Ramos (cell line): ENCODE measurements at regions not wholly inside any gene's neighbourhood (a gene's known extent, or its start where the extent isn't known, plus 50 kb on each side); places are given as distances from the start of the nearest gene placed in this dataset.

Experiments used
- in situ Hi-C: fragments of 300-500 bp; cut with MboI; formaldehyde crosslinking; loops from one replicate; pipeline ENCODE4 v1.14.3; 2022; ENCODE audit warnings: low sequenced_read_pairs; ENCODE audit not compliant: unreplicated experiment

GRCh38 chr2:221228214-221228769, 343.8 kb downstream of the EPHA4 start:
- in situ Hi-C loops = no loop called here

GRCh38 chr2:221229099-221229498, 343.0 kb downstream of the EPHA4 start:
- in situ Hi-C loops = no loop called here

GRCh38 chr2:221231511-221231910, 340.6 kb downstream of the EPHA4 start:
- in situ Hi-C loops = no loop called here

- in situ Hi-C loops = no loop called here
Measured at GRCh38 chr2:221235941-221236340, 336.2 kb downstream of the EPHA4 start.

GRCh38 chr2:221241072-221241471, 331.0 kb downstream of the EPHA4 start:
- in situ Hi-C loops = no loop called here

- in situ Hi-C loops = no loop called here
Measured at GRCh38 chr2:221243771-221244170, 328.3 kb downstream of the EPHA4 start.

- in situ Hi-C loops = no loop called here
Measured at GRCh38 chr2:221245045-221245444, 327.1 kb downstream of the EPHA4 start.

GRCh38 chr2:221245772-221246171, 326.3 kb downstream of the EPHA4 start:
- in situ Hi-C loops = no loop called here

- in situ Hi-C loops = no loop called here
Measured at GRCh38 chr2:221254299-221254698, 317.8 kb downstream of the EPHA4 start.

GRCh38 chr2:221255862-221256261, 316.2 kb downstream of the EPHA4 start:
- in situ Hi-C loops = no loop called here

GRCh38 chr2:221258464-221258863, 313.6 kb downstream of the EPHA4 start:
- in situ Hi-C loops = no loop called here

GRCh38 chr2:221262651-221263050, 309.5 kb downstream of the EPHA4 start:
- in situ Hi-C loops = no loop called here

GRCh38 chr2:221263573-221263972, 308.5 kb downstream of the EPHA4 start:
- in situ Hi-C loops = no loop called here

GRCh38 chr2:221264318-221264717, 307.8 kb downstream of the EPHA4 start:
- in situ Hi-C loops = no loop called here

GRCh38 chr2:221267773-221268425, 304.2 kb downstream of the EPHA4 start:
- in situ Hi-C loops = no loop called here

- in situ Hi-C loops = no loop called here
Measured at GRCh38 chr2:221268631-221269030, 303.5 kb downstream of the EPHA4 start.

GRCh38 chr2:221270806-221271205, 301.3 kb downstream of the EPHA4 start:
- in situ Hi-C loops = no loop called here

- in situ Hi-C loops = no loop called here
Measured at GRCh38 chr2:221272729-221273128, 299.4 kb downstream of the EPHA4 start.

- in situ Hi-C loops = no loop called here
Measured at GRCh38 chr2:221276033-221276432, 296.1 kb downstream of the EPHA4 start.

- in situ Hi-C loops = no loop called here
Measured at GRCh38 chr2:221276601-221277000, 295.5 kb downstream of the EPHA4 start.

GRCh38 chr2:221282386-221282785, 289.7 kb downstream of the EPHA4 start:
- in situ Hi-C loops = no loop called here

GRCh38 chr2:221283896-221284545, 288.1 kb downstream of the EPHA4 start:
- in situ Hi-C loops = no loop called here
